ENCODE measurements at regions not wholly inside any gene's neighbourhood (a gene's known extent, or its start where the extent isn't known, plus 50 kb on each side); places are given as distances from the start of the nearest gene placed in this dataset.

GRCh38 chr2:175823002-175823706 is 178.9 kb downstream of the LNPK start:
- no peak for TF ChIP-seq POLR2AphosphoS5 (IDR thresholded peaks at IDR 0.05)
- TF ChIP-seq, protein P1, sequence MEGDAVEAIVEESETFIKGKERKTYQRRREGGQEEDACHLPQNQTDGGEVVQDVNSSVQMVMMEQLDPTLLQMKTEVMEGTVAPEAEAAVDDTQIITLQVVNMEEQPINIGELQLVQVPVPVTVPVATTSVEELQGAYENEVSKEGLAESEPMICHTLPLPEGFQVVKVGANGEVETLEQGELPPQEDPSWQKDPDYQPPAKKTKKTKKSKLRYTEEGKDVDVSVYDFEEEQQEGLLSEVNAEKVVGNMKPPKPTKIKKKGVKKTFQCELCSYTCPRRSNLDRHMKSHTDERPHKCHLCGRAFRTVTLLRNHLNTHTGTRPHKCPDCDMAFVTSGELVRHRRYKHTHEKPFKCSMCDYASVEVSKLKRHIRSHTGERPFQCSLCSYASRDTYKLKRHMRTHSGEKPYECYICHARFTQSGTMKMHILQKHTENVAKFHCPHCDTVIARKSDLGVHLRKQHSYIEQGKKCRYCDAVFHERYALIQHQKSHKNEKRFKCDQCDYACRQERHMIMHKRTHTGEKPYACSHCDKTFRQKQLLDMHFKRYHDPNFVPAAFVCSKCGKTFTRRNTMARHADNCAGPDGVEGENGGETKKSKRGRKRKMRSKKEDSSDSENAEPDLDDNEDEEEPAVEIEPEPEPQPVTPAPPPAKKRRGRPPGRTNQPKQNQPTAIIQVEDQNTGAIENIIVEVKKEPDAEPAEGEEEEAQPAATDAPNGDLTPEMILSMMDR (IDR thresholded peaks at IDR 0.05) = no peak
- TF ChIP-seq POLR2A (IDR thresholded peaks at IDR 0.05) = no peak
- no peak for TF ChIP-seq EP300 (IDR thresholded peaks at IDR 0.05)
